Peyer's patch (tissue), 4 donors: ENCODE measurements at regions not wholly inside any gene's neighbourhood (a gene's known extent, or its start where the extent isn't known, plus 50 kb on each side); places are given as distances from the start of the nearest gene placed in this dataset.
"Not testable (repeated sequence)": the region's sequence is repeated elsewhere in the genome, so short reads cannot be mapped to it uniquely, and the experiment has no call there.

Source experiments
- DNase-seq, 3 donors: peaks; one replicate each; pipeline ENCODE4 v3.0.0-alpha.2; 2017 to 2019
- H3K27ac ChIP-seq, 4 donors: fragments of 200-600 bp; sonication (generic); one replicate each; pipeline ENCODE4 v1.5.1; 2016 to 2019
- H3K27me3 ChIP-seq, 2 donors: fragments of 200-600 bp; sonication (generic); one replicate each; pipeline ENCODE4 v1.5.1; 2019
- H3K36me3 ChIP-seq, 3 donors: fragments of 200-600 bp; sonication (generic); one replicate each; pipeline ENCODE4 v1.5.1; 2016 to 2019
- H3K4me1 ChIP-seq, 4 donors: fragments of 200-600 bp; sonication (generic); one replicate each; pipeline ENCODE4 v1.5.1; 2016 to 2019
- H3K4me3 ChIP-seq, 4 donors: fragments of 200-600 bp; sonication (generic); 1 replicate in 3 of 4; 2 replicates in 1 of 4; pipeline ENCODE4 v1.5.1; 2016 to 2019; ENCODE audit warnings: mild to moderate bottlenecking in 1 of 4
- H3K9me3 ChIP-seq, 4 donors: fragments of 200-600 bp; sonication (generic); one replicate each; pipeline ENCODE4 v1.5.1; 2016 to 2019; ENCODE audit warnings: mild to moderate bottlenecking in 1 of 4
- CTCF ChIP-seq, 6 experiments: fragments of 450-650 bp in 4 of 6; fragments of 200-600 bp in 2 of 6; sonication (generic) in 1 of 6; IDR thresholded peaks; one replicate each; pipeline ENCODE4 v1.5.1; 2017 to 2019; ENCODE audit warnings: antibody characterized with exemption in 6 of 6, mild to moderate bottlenecking in 3 of 6, moderate library complexity in 1 of 6
- POLR2A ChIP-seq, 2 donors: fragments of 450-650 bp; IDR thresholded peaks; one replicate each; pipeline ENCODE4 v1.5.1; 2017; ENCODE audit warnings: antibody characterized with exemption in 2 of 2, mild to moderate bottlenecking in 2 of 2, moderate library complexity in 2 of 2

- H3K4me3 ChIP-seq, result no peak overlapping the region
- TF ChIP-seq POLR2A (IDR thresholded peaks at IDR 0.05), result no peak
- no peak for TF ChIP-seq CTCF (IDR thresholded peaks at IDR 0.05)
These were observed 876.2 kb upstream of the AUTS2 start for GRCh38 chr7:68722044-68722443.

GRCh38 chr7:68724965-68725364, 873.3 kb upstream of the AUTS2 start:
- TF ChIP-seq CTCF (IDR thresholded peaks at IDR 0.05) (no peak), POLR2A (IDR thresholded peaks at IDR 0.05) (no peak)
- no peak for DNase-seq
- H3K4me3 ChIP-seq, result no peak overlapping the region

More at GRCh38 chr7:68722044-68722443, 876.2 kb upstream of the AUTS2 start:
- H3K4me1 ChIP-seq, result no peaks in the 10 kb centered on the region
- DNase-seq, result no peak
- H3K27me3 ChIP-seq, result no peaks in the 10 kb centered on the region
- H3K36me3 ChIP-seq, result no peaks in the 10 kb centered on the region
- no peaks in the 10 kb centered on the region for H3K9me3 ChIP-seq
- H3K27ac ChIP-seq, result no peak overlapping the region

GRCh38 chr7:68725843-68726785, 872.2 kb upstream of the AUTS2 start:
- Histone ChIP-seq H3K27ac (no peak overlapping the region), H3K4me1 (peaks cover 0 to 6% (median 0%) of the 10 kb centered on the region in 4 donors), H3K27me3 (no peaks in the 10 kb centered on the region), H3K9me3 (no peaks in the 10 kb centered on the region), H3K36me3 (no peaks in the 10 kb centered on the region), H3K4me3 (no peak overlapping the region)
- DNase-seq, result no peak
- no peak for TF ChIP-seq POLR2A (IDR thresholded peaks at IDR 0.05)
- TF ChIP-seq CTCF (IDR thresholded peaks at IDR 0.05), result no peak

More at GRCh38 chr7:68724965-68725364, 873.3 kb upstream of the AUTS2 start:
- Histone ChIP-seq H3K27ac (no peak overlapping the region), H3K27me3 (no peaks in the 10 kb centered on the region), H3K36me3 (no peaks in the 10 kb centered on the region), H3K9me3 (no peaks in the 10 kb centered on the region), H3K4me1 (no peaks in the 10 kb centered on the region)

GRCh38 chr7:68728720-68729119, 869.6 kb upstream of the AUTS2 start:
- not testable (repeated sequence) for H3K27me3 ChIP-seq, H3K36me3 ChIP-seq, H3K9me3 ChIP-seq, DNase-seq, H3K27ac ChIP-seq, H3K4me3 ChIP-seq
- H3K4me1 ChIP-seq, result peaks cover 0 to 22% (median 0%) of the 10 kb centered on the region in 4 donors

GRCh38 chr7:68729371-68729770, 868.9 kb upstream of the AUTS2 start:
- no peaks in the 10 kb centered on the region for H3K27me3 ChIP-seq
- H3K4me3 ChIP-seq, result no peak overlapping the region
- no peak for DNase-seq
- TF ChIP-seq CTCF (IDR thresholded peaks at IDR 0.05), result no peak
- TF ChIP-seq POLR2A (IDR thresholded peaks at IDR 0.05), result no peak
- H3K4me1 ChIP-seq, result peaks cover 0 to 22% (median 0%) of the 10 kb centered on the region in 4 donors
- H3K27ac ChIP-seq, result no peak overlapping the region
- H3K9me3 ChIP-seq, result no peaks in the 10 kb centered on the region
- H3K36me3 ChIP-seq, result no peaks in the 10 kb centered on the region

- peak in 1 of 3 donors; percentile 74 for DNase-seq
- H3K4me1 ChIP-seq, result peaks cover 0 to 22% (median 0%) of the 10 kb centered on the region in 4 donors
- no peaks in the 10 kb centered on the region for H3K27me3 ChIP-seq
These were observed 868.1 kb upstream of the AUTS2 start for GRCh38 chr7:68730194-68730593.

More at GRCh38 chr7:68730194-68730593, 868.1 kb upstream of the AUTS2 start:
- Histone ChIP-seq H3K4me3 (no peak overlapping the region), H3K36me3 (no peaks in the 10 kb centered on the region), H3K9me3 (no peaks in the 10 kb centered on the region), H3K27ac (no peak overlapping the region)
- TF ChIP-seq CTCF (IDR thresholded peaks at IDR 0.05) (no peak), POLR2A (IDR thresholded peaks at IDR 0.05) (no peak)
